Dedifferentiated amniotic fluid mesenchymal stem cell (primary cell): ENCODE measurements at regions not wholly inside any gene's neighbourhood (a gene's known extent, or its start where the extent isn't known, plus 50 kb on each side); places are given as distances from the start of the nearest gene placed in this dataset.

Experiments
- DNase-seq: peaks from one replicate; pipeline ENCODE4 v3.0.0-alpha.2; 2016; ENCODE audit errors: extremely low spot score

DNA sequence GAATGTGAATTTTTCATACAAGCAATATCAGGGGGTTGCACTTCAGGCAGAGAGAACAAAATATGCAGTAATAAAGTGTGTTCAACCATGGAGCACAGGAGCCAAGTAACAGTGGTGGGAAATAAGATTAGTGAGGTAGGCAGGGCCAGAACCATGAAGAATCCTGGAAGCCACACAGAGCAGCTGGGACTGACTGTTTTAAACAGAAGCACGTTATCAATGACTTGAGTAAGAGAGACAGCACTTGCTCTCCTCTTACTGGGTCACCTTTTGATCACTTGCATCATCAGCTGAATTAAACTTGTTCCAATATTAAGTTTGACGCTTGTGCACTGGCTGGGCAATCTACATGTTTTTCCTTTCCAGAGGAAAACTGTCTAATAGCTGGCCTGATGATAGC lies 238.5 kb downstream of the TBX18 start:
- no peak for DNase-seq

DNA sequence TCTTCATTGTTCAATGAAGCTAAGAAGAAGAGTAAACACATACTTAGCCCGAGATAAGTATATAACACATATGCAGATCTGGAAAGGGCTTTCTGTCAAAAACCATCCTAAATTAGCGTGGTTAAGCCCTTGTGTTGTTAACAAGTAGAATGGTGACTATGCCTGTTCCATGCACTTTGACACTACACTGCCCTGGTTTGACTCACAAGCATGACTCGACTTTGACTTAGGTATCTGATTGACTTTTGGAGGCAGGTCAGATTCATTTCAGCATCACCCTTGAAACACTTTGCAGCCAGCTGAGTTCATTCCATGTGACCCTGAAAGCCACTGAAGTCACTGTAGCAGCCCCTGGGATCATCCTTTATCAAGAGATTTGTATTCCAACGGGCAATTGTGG lies 239.8 kb downstream of the TBX18 start:
- no peak for DNase-seq

DNA sequence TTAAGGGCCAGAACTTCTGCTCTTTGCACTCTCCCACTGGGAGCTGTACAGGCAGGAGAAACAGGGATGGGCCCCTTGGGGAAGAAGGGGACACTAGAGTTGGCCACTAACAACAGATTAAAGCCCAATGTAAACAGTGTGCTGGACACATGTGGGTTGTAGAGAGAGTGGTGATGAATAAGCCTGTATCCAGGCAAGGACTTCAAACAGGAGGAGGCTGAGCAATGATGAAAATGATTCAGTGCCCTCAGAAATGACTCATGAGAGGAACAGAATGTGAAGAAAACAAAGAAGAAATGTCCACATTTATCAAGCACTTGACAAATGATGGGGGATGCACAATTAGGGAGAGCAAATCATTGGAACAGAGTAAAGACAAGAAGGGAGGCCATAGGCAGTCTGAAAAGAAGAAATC lies 242.3 kb downstream of the TBX18 start:
- peak; percentile 62 for DNase-seq

DNA sequence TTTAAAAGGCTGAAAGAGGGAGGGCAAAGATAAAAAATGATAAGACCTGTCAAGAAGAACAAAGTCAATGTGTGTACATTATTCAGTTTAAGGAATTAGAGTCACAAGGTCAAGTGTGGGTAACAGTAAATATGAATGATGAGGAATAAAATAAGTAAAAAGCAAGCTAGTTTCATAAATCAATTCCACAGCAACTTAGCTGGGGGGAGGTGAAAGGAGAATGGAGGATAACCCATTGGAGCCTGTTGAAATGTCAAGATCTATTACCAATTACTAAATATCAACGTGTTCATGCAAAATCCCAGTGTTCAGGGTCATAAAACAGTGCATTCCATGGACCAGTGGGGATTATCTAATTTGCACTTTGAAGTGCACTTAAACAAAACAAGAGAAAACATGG lies 242.9 kb downstream of the TBX18 start:
- no peak for DNase-seq

DNA sequence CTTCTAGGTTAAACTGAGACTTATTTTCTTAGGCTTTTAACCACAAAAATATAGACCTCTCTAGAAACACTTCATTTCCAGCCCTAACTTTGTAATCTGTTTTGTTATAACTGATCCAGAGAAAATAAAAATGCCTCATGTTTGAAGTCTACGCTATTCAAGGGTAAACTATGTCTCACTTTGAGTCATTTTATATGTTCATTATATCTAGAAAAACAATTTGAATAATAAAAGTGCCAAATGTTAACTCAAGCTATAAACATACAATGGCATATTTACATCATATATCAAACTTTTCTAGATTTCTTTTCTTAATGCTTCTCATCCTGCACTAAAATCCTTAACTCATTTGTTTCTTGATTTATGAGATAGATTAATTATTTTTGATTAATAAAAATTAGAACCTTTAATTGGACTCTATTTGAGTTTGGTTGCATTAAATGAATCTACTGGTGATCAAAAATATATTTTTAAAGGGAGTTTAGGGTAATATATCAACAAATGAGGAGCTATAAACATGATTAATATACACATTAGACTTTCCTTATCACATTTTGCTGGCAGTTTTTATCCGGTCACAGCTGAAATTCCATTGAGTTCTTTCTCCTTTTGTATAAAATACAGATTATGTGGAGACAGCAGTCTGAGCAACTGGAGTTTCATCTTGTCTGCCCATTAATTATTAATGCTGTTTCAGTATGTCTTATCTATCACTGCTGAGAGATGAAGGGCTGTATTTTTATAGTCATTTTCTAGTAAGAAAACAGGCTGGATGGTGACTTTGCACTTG lies 246.5 kb downstream of the TBX18 start:
- no peak for DNase-seq

DNA sequence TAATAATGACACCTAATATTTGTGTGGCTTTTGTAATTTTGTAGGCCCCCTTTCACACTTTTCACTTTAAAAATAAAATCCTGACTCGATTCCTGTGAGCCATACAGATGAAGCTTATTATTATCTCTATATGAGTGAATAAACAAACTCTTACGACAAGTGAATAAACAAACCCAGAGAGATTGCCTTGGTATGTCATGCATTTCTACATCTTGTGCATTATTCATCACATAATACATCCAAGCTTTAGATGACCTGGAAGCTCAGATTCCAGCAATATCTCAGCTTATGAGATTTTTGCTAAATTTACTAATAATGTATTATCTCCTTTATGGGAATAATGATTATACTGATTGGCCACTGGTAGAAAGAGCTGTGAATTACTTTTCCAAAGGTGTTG lies 248.2 kb downstream of the TBX18 start:
- DNase-seq: no peak

DNA sequence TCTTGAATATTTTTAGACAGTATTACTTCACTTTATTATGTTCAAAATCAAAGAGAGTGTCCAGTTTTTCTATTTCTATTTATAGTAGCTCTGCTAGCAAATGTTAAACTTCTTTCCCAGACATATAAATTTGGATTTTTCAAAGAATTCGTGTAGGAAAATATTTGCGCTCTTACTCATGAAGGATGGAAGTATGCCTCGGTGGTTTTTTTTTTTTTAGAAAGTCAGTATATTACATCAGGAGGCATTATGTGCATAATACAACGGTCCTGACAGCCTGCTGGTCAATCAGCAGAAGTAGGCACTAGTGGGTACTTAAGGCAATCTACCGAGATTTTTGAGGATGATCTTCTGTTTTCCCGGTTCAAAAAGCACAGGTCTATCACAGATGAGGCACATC lies 249.3 kb downstream of the TBX18 start:
- DNase-seq: no peak

DNA sequence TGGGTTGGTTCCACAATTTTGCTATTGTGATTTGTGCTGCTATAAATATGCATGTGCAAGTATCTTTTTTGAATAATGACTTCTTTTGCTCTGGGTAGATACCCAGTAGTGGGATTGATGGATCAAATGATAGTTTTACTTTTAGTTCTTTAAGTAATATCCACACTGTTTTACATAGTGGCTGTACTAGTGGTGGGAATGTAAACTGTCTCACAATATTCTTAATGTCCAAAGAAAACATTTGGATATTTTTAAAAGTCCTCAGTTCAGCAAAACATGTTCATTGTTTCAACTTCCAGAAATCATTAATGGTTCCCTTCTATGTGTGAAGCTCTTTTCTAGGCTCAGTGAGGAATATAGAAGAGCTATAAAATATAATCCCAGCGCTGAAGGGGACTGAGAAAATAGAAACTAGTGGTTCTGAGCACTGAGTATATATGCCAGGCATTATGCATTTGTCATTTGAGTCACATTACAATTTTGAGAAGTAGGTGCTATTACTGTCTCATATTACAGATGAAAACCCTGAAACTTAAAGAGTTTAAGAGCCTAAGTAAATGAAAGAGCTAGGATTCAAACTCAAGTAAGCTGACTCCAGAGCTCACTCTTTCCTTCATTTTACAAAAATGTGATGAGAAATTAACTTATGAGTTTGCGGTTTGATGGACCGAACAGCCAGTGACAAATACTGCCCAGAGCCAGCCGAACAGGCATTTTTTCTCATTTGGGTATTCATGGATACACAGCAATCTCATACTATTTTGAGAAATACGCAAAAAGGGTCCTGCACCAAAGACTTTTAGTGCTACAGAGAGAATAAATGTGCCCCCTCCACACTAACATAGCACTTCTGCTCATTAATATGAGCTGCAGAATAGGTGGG lies 250.1 kb downstream of the TBX18 start:
- no peak for DNase-seq

DNA sequence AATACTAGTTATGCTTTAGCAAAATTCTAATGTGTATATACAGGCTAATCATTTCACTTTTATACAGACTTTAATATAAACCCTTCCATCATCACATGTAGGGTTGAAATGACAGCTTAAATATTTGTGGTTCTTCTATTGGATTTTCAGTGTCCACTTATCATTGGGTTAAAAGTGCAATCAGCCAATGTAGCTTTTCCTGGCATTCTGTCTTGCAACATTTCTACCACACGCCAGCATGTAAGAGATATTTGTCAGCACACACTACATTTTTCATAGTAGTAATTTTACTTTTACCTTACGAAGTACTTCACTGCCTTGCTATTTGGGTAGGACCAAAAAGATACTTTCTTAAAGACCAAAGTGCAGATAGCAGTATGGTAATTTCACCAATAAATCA lies 252.0 kb downstream of the TBX18 start:
- no peak for DNase-seq

DNA sequence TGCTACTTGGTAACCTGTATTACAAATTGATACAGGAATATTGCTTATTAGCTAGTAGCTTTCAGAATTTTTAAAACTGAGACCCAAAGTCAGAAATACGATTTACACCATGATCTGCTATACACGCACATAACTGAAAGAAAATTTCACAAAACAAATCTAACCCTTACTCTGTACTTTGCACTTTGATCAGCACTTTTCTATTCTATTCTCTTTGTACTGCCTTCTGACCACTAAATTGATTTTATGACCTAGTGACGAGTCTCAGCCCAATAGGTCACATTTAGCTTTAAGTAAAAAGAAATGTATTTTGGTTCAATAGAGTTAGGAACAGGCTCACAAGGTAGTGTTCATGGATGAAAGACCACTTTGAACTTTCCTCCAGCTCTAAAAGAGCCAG lies 252.5 kb downstream of the TBX18 start:
- DNase-seq: no peak

DNA sequence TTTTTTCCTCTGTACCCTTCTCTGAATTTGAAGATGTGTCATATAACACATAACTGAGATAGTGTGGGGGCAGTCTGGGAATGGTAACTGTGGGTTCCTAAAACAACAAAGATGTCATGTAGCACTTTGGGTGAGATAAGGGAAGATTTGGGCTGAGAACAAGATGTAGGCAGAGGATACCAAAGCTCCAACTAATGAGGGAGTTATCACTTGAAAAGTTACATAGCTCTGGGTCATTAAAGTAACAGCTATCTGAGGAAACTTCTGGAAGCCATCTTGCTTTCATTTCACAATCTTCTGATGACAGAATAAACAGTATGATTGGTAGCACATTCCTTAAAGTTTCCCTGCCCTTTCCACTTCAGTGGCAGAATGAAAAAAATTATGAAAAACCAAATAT lies 255.4 kb downstream of the TBX18 start:
- peak; percentile 40 for DNase-seq

DNA sequence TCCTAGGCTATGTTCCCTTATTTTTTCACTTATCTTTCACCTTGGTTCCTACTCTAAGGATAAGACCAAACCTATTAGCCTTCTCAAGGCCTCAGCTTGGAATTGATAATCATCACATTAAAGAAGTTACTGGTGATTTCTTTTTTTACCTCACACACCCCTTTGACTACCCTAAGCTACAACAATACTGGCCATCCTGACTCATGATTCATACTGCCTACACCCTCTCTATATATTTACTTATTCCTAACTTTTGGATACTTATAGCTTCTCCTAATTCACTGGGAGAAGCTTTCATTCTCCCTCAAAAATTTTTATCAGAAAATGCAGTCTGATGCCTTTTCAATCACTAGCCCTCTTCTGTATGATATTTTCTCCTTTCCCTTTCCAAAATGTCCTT lies 256.1 kb downstream of the TBX18 start:
- no peak for DNase-seq

DNA sequence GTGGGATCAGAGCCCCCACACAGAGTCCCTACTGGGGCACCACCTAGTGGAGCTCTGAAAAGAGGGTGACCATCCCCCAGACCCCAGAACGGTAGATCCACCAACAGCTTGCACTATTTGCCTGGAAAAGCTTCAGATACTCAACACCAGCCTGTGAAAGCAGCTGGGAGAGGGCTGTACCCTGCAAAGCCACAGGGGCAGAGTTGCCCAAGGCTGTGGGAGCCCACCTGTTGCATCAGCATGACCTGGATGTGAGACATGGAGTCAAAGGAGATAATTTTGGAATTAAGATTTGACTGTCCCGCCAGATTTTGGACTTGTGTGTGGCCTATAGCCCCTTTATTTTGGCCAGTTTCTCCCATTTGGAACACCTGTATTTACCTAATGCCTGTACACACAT lies 260.4 kb downstream of the TBX18 start:
- no peak for DNase-seq

DNA sequence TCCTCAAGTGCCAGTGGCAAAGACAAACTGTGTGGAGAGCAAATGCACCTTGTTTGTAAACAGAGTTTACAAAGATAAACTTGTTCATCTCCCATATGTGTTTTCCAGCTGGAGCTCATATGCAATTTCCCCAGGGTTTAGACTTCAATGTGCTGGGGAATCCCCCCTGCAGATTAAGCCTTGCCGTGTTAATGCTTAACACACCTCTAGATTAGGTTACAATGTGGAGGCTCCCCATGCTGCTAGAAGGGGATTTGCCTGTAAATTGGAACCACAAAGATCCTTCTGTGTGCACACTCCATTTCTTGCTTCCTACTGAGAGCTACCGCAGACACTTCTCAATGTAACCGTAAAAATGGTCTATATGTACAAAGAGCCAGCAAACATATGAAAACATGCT lies 263.1 kb downstream of the TBX18 start:
- DNase-seq: no peak

DNA sequence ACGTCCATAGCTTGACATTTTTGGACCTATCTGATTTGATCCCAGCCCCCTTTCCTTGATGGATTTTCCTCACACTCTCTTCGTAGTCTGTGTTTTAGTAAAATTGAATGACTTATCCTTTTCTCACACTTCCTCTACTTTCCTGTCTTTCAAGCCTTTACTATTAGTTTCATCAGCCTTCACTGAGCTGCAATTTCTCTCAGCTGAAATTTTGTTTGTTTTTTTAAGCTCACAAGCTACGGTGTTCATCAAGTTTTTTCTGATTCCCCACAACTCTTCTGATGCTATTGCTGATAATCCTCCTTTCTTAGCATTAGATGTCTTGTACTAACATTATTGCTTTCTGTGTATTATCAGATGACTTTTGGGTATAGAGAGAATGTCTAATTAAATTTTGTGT lies 263.7 kb downstream of the TBX18 start:
- peak; percentile 39 for DNase-seq

DNA sequence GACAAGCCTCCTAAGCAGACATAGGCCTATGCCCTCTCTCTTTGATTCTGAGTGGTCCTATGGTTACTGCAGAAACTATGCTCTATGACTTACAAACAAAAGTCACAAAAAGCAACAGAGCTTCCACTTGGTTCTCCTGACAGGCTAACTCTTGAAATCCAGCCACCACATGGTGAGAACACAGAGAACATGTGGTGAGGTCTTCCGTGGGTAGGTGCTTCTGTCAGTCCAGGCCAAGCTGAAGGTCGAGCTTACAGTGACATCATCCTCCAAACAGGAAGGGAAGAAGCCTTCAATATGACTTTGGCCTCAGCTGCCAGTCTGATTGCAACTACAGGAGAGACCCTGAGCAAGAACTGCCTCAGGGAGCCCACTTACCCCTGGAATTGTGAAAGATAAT lies 265.5 kb downstream of the TBX18 start:
- DNase-seq: no peak

DNA sequence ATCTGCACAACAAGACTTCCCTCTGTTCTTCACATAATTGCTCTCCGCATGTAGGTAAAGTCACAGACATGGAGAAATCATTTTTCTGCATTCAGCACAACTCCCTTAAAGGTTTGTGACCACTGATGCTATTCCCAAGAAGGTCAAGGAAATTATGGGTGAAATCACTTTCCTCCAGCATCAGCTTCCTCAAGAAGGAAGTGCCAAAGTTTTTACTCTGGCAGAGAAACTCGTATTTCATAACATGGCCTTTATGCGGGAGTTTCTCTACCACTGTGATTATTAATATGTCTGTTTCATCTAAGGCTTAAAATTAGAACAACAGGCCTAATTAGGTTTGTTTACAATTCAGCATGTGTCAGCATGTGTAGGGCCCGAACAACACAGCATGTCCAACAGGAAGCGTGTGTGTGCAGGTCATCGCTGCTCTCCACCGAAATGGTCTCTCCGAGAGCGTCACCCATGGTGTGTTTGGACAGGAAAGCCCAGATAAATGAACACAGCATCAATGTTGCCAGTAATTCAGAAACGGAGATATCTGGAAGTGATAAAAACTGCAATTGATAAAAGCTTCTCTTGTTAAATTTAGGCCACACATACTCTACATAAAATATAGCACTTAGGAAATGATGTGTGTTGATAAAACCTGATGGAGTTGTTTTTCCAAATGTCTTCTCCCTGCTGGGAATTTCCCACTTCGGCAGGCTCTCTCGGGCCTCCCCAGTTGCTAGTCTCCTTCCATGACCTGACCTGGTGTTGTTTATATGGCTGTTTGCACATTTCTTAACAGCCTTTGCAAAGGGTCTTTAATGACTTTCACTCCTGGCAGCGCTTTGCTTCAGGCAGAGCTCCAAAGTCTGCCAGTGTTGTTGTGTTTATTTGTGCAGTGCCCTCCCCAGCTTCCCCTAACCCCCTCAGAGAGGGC lies 265.1 kb upstream of the CEP162 start:
- DNase-seq: no peak

DNA sequence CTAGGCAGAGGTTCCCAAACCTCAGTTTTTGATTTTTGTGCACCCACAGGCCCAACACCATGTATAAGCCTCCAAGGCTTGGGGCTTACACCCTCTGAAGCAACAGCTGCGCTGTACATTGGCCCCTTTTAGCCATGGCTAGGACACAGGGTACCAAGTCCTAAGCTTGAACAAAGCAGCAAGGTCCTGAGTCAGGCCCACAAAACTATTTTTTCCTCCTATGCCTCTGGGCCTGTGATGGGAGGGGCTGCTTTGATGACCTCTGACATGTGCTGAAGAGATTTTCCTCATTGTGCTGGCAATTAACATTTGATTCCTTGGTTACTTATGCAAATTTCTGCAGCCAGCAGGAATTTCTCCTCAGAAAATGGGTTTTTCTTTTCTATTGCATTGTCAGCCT lies 262.2 kb upstream of the CEP162 start:
- DNase-seq: no peak

DNA sequence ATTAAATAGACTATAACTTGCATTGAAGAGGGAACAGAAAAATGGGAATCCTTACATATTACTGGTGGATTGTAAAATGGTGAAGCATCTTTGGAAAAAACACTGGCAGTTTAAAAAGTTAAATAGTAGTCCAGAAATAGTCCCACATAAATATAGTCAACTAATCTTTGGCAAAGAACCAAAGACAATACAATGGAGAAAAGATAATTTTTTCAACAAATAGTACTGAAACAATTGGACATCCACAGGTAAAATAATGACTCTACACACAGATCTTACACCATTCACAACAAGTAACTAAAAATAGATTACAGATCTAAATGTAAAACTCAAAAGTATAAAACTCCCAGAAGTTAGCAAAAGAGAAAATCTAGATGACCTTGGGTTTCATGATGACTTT lies 259.1 kb upstream of the CEP162 start:
- no peak for DNase-seq

DNA sequence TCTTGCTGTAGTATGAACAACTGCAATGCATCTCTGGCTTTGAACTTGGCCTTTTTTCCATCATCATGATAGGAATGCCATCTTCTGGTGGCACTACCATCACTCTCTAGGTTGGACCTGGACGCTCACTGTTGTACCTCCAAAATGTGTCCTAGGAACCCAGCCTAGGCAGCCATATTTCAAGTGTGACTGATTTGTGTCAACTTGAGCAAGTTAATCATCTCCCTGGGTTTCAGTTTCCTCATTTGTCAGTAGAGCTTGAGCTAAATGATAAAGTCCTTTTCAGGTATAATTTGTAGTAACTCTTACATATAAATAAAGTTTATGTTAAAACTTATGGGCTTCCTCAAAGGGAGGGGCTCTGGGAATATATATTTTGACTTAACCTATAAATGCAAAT lies 241.7 kb upstream of the CEP162 start:
- no peak for DNase-seq

DNA sequence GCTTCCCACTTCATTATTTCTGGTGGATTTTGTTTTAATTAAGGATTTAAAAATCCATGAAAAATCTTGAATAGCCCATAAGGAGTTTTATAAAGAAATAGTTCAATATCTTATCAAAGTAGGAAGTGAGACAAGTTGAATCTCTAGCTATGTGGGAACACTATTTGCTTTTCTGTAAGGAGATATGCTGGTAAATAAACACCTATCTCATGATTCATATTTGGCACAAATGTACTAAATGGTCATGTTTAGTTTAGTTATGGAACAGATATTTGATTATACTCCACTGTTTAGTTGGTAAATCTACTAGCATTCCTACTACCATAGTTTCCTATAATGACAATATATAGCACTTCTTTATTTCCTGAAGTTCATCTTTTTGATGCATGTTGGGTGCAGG lies 239.9 kb upstream of the CEP162 start:
- DNase-seq: no peak

DNA sequence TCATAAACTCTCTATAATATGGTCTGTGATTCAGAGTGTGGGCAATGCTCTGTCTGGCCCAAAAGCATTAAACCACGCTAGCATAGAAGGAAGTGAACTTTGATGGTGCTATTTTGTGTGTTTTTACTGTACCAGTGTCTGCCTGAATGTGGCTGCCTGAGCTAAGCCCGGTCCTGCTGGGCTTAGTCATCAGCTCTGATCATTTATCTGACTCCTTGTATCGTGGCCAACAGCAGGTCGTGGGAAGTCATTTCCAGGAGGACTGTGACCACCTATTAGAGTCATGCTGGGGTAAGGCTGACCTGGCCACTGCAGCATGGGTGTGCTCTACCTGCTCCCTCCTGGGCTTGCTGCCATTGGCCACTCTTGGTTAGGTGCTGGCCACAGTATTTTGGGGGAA lies 239.1 kb upstream of the CEP162 start:
- no peak for DNase-seq
